Ishikawa (cell line): ENCODE measurements at regions not wholly inside any gene's neighbourhood (a gene's known extent, or its start where the extent isn't known, plus 50 kb on each side); places are given as distances from the start of the nearest gene placed in this dataset.

Experiments used
- CREB1 ChIP-seq: IDR thresholded peaks from 2 replicates; pipeline ENCODE4 v1.6.1; 2012; ENCODE audit warnings: low read depth
- EP300 ChIP-seq: IDR thresholded peaks from 2 replicates; pipeline ENCODE4 v1.6.1; 2012; ENCODE audit warnings: borderline replicate concordance
- FOXM1 ChIP-seq: IDR thresholded peaks from 2 replicates; pipeline ENCODE4 v1.6.1; 2012; ENCODE audit warnings: low read depth, borderline replicate concordance
- MAX ChIP-seq: IDR thresholded peaks from 2 replicates; pipeline ENCODE4 v1.6.1; 2012
- NFIC ChIP-seq: IDR thresholded peaks from 2 replicates; pipeline ENCODE4 v1.6.1; 2012
- RAD21 ChIP-seq: IDR thresholded peaks from 2 replicates; pipeline ENCODE4 v1.6.1; 2012; ENCODE audit warnings: low read depth
- REST ChIP-seq: IDR thresholded peaks from 2 replicates; pipeline ENCODE4 v1.6.1; 2012; ENCODE audit warnings: low read depth, mild to moderate bottlenecking
- TAF1 ChIP-seq: IDR thresholded peaks from 2 replicates; pipeline ENCODE4 v1.6.1; 2012; ENCODE audit warnings: low read depth, mild to moderate bottlenecking
- TEAD4 ChIP-seq: IDR thresholded peaks from 2 replicates; pipeline ENCODE4 v1.6.1; 2012
- USF1 ChIP-seq: IDR thresholded peaks from 2 replicates; pipeline ENCODE4 v1.6.1; 2012
- ZBTB7A ChIP-seq: IDR thresholded peaks from 2 replicates; pipeline ENCODE4 v1.6.1; 2012; ENCODE audit warnings: low read depth

- TF ChIP-seq CREB1 (no peak), ZBTB7A (no peak), MAX (no peak), TAF1 (no peak), RAD21 (no peak), EP300 (no peak), REST (no peak), FOXM1 (no peak), TEAD4 (no peak), USF1 (no peak), NFIC (no peak)
Observed at GRCh38 chr6:51137777-51138176, 319.1 kb downstream of the TFAP2B start.
